ENCODE measurements at regions not wholly inside any gene's neighbourhood (a gene's known extent, or its start where the extent isn't known, plus 50 kb on each side); places are given as distances from the start of the nearest gene placed in this dataset.
"Not testable (repeated sequence)": the region's sequence is repeated elsewhere in the genome, so short reads cannot be mapped to it uniquely, and the experiment has no call there.

GRCh38 chr21:10368323-10368798, 153.0 kb upstream of the TPTE start:
- not testable (repeated sequence) for DNase-seq

GRCh38 chr21:10369289-10369688, 152.1 kb upstream of the TPTE start:
- not testable (repeated sequence) for DNase-seq

- DNase-seq, result not testable (repeated sequence)
Observed at GRCh38 chr21:10377758-10378157, 143.6 kb upstream of the TPTE start.

- DNase-seq, result not testable (repeated sequence)
Observed at GRCh38 chr21:10379816-10380215, 141.6 kb upstream of the TPTE start.

- not testable (repeated sequence) for DNase-seq
Observed at GRCh38 chr21:10381687-10382060, 139.7 kb upstream of the TPTE start.

- not testable (repeated sequence) for DNase-seq
Observed at GRCh38 chr21:10382135-10382534, 139.2 kb upstream of the TPTE start.

- DNase-seq, result not testable (repeated sequence)
Observed at GRCh38 chr21:10382580-10382979, 138.8 kb upstream of the TPTE start.

GRCh38 chr21:10383571-10383970, 137.8 kb upstream of the TPTE start:
- DNase-seq, result not testable (repeated sequence)

GRCh38 chr21:10384304-10384861, 137.0 kb upstream of the TPTE start:
- DNase-seq, result not testable (repeated sequence)

- not testable (repeated sequence) for DNase-seq
Observed at GRCh38 chr21:10385202-10385601, 136.2 kb upstream of the TPTE start.

GRCh38 chr21:10385898-10386527, 135.4 kb upstream of the TPTE start:
- DNase-seq, result not testable (repeated sequence)

- DNase-seq, result not testable (repeated sequence)
Observed at GRCh38 chr21:10387692-10388450, 133.5 kb upstream of the TPTE start.

- not testable (repeated sequence) for DNase-seq
Observed at GRCh38 chr21:10388625-10389024, 132.8 kb upstream of the TPTE start.

- DNase-seq, result not testable (repeated sequence)
Observed at GRCh38 chr21:10392301-10392700, 129.1 kb upstream of the TPTE start.

- not testable (repeated sequence) for DNase-seq
Observed at GRCh38 chr21:10395963-10396362, 125.4 kb upstream of the TPTE start.

GRCh38 chr21:10397495-10397915, 123.9 kb upstream of the TPTE start:
- DNase-seq, result not testable (repeated sequence)

- DNase-seq, result not testable (repeated sequence)
Observed at GRCh38 chr21:10398692-10399489, 122.5 kb upstream of the TPTE start.

GRCh38 chr21:10400622-10401361, 120.6 kb upstream of the TPTE start:
- not testable (repeated sequence) for DNase-seq

- not testable (repeated sequence) for DNase-seq
Observed at GRCh38 chr21:10402461-10402860, 118.9 kb upstream of the TPTE start.

GRCh38 chr21:10405331-10405730, 116.1 kb upstream of the TPTE start:
- not testable (repeated sequence) for DNase-seq

GRCh38 chr21:10409786-10410185, 111.6 kb upstream of the TPTE start:
- DNase-seq, result not testable (repeated sequence)

GRCh38 chr21:10410354-10410929, 110.9 kb upstream of the TPTE start:
- not testable (repeated sequence) for DNase-seq

Data from hematopoietic multipotent progenitor cell treated with erythropoietin and hydrocortisone succinate and interleukin-3 and kit ligand, for 6 days (in vitro differentiated cells).